HFF-Myc (cell line): ENCODE measurements at regions not wholly inside any gene's neighbourhood (a gene's known extent, or its start where the extent isn't known, plus 50 kb on each side); places are given as distances from the start of the nearest gene placed in this dataset.

ENCODE experiments used
- DNase-seq: peaks from one replicate; pipeline ENCODE4 v3.0.0-alpha.2; 2011; ENCODE audit warnings: low read depth; ENCODE audit errors: extremely low read depth
- H3K4me3 ChIP-seq: replicated peaks from 2 replicates; pipeline ENCODE4 v1.5.1; 2011; ENCODE audit warnings: low read depth, mild to moderate bottlenecking, control low read depth, low read length
- CTCF ChIP-seq: IDR thresholded peaks from 2 replicates; pipeline ENCODE4 v1.5.1; 2012; ENCODE audit warnings: mild to moderate bottlenecking, low read depth, low read length, control low read depth; ENCODE audit errors: missing control alignments

GRCh38 chr2:155381436-155381835 lies 682.9 kb downstream of the KCNJ3 start:
- TF ChIP-seq CTCF: no peak
- H3K4me3 ChIP-seq: no peak overlapping the region
- DNase-seq: no peak

DNA sequence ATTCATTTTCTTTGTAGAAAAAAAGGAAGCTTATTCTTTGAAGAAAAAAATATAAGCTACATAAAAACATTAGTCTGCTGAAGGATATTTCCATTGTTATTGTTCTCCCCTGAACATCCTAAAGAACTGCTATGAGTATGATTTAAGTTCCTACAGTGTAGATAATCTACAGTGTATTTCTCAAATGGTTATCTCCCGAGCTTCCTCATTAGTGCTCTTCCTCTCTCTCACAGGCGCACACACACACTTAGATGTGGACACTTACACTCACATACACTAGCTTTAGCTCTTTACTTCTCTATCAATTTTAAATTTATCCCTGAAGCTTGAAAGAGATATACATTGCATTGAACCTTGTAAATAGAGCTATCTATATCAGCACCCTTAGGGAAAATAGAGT lies 681.0 kb downstream of the KCNJ3 start:
- DNase-seq: no peak
- H3K4me3 ChIP-seq: no peak overlapping the region
- no peak for TF ChIP-seq CTCF

GRCh38 chr2:155377931-155378444 lies 679.5 kb downstream of the KCNJ3 start:
- no peak for DNase-seq
- H3K4me3 ChIP-seq: no peak overlapping the region
- TF ChIP-seq CTCF: no peak

DNA sequence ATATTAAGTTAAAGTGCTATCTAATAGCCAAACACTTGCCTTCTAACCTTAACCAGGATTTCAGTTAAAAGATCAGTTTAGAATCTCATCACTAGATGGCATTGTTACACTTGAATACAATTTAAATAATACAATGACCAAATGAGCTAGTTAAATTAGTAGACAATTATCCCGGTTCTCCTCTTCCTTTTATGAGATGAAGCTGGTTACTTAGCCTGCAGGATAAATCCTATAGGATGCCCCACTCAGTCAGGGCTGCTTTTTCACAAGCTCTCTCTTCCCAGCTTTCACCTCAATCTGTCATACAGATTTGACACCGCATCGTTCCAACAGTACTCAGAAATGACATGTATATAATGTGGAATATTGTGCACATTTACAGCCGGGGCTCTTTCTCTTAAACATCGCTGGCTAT lies 678.8 kb downstream of the KCNJ3 start:
- no peak overlapping the region for H3K4me3 ChIP-seq
- TF ChIP-seq CTCF: no peak
- no peak for DNase-seq

DNA sequence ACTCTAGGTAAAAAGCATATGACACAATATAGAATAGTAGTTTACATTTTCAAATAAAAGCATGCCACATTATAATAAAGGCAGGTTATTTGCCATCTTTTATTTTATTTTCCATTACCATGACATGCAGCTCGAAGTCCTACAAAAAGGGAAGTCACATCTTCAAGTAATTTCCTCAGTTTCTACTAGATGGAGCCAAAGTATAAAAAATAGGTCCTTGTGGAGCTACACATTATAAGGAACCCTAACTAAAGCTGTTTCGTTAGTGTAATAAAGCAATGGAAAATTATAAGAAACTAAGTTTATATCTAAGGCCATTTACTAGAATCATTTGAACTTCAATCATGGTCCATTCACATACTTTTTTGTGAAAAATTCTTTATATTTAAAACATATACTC lies 674.5 kb downstream of the KCNJ3 start:
- no peak for TF ChIP-seq CTCF
- no peak overlapping the region for H3K4me3 ChIP-seq
- DNase-seq: no peak

GRCh38 chr2:155368934-155369333 lies 670.4 kb downstream of the KCNJ3 start:
- TF ChIP-seq CTCF: no peak
- no peak overlapping the region for H3K4me3 ChIP-seq
- no peak for DNase-seq

DNA sequence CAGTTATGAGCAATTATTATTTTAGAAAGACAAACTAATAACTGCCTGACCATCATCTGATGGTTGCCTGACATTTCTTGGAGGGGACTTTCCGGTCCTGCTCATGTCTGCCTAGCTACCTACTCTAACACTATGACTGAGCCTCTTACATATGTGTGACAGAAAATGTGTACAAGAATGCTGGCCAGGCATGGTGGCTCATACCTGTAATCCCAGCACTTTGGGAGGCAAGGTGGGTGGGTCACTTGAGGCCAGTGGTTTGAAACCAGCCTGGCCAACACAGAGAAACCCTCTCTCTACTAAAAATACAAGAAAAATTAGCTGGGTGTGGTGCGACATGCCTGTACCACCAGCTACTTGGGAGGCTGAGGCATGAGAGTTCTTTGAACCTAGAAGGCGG lies 666.3 kb downstream of the KCNJ3 start:
- DNase-seq: no peak
- no peak overlapping the region for H3K4me3 ChIP-seq
- no peak for TF ChIP-seq CTCF
